Retinal pigment epithelial cell (primary cell): ENCODE measurements at regions not wholly inside any gene's neighbourhood (a gene's known extent, or its start where the extent isn't known, plus 50 kb on each side); places are given as distances from the start of the nearest gene placed in this dataset.

Experiments used
- DNase-seq: peaks from one replicate; pipeline ENCODE4 v3.0.0-alpha.2; 2010; ENCODE audit warnings: low read depth
- H3K4me3 ChIP-seq: 2 replicates; pipeline ENCODE4 v1.5.1; 2011; ENCODE audit warnings: mild to moderate bottlenecking, low read length, control low read depth, moderate library complexity
- TF ChIP-seq, protein P1 (sequence below): conservative IDR thresholded peaks from 2 replicates; pipeline ENCODE4 v1.5.1; 2011; ENCODE audit warnings: low read depth, low read length, control low read depth, inconsistent platforms

- no peak overlapping the region for H3K4me3 ChIP-seq
- no peak for DNase-seq
- TF ChIP-seq, protein P1, sequence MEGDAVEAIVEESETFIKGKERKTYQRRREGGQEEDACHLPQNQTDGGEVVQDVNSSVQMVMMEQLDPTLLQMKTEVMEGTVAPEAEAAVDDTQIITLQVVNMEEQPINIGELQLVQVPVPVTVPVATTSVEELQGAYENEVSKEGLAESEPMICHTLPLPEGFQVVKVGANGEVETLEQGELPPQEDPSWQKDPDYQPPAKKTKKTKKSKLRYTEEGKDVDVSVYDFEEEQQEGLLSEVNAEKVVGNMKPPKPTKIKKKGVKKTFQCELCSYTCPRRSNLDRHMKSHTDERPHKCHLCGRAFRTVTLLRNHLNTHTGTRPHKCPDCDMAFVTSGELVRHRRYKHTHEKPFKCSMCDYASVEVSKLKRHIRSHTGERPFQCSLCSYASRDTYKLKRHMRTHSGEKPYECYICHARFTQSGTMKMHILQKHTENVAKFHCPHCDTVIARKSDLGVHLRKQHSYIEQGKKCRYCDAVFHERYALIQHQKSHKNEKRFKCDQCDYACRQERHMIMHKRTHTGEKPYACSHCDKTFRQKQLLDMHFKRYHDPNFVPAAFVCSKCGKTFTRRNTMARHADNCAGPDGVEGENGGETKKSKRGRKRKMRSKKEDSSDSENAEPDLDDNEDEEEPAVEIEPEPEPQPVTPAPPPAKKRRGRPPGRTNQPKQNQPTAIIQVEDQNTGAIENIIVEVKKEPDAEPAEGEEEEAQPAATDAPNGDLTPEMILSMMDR, result no peak
Observed at GRCh38 chr5:18158166-18158565, 523.9 kb downstream of the TAF11L14 start.

GRCh38 chr5:18159331-18159730 lies 525.1 kb downstream of the TAF11L14 start:
- no peak for DNase-seq
- H3K4me3 ChIP-seq, result no peak overlapping the region
- TF ChIP-seq, protein P1, result no peak

GRCh38 chr5:18171684-18172083 lies 537.4 kb downstream of the TAF11L14 start:
- no peak overlapping the region for H3K4me3 ChIP-seq
- no peak for DNase-seq
- TF ChIP-seq, protein P1, result no peak

DNA sequence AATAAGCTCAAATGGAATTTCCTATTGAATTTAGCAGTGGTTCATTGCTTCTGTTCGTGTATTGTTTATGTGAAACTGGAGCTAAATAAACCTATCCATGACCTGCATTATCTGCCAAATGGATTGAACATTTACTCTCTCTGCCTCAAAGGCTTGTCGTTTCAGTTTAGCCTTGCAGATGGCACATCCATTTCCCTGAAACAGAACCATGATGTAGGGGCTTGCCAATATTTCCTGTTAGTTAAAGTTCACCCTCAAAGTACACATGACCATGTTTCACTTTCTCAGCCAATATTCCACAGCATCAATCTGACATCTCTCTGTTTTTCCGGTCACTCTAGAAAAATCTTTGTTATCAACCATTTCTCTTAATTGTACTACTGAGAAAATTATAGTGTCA lies 545.3 kb downstream of the TAF11L14 start:
- TF ChIP-seq, protein P1, result no peak
- DNase-seq, result no peak
- no peak overlapping the region for H3K4me3 ChIP-seq

- TF ChIP-seq, protein P1, result no peak
- DNase-seq, result no peak
- no peak overlapping the region for H3K4me3 ChIP-seq
Observed at GRCh38 chr5:18181575-18181974, 547.3 kb downstream of the TAF11L14 start.

GRCh38 chr5:18195910-18196309 lies 561.6 kb downstream of the TAF11L14 start:
- DNase-seq, result no peak
- TF ChIP-seq, protein P1, result no peak
- no peak overlapping the region for H3K4me3 ChIP-seq

DNA sequence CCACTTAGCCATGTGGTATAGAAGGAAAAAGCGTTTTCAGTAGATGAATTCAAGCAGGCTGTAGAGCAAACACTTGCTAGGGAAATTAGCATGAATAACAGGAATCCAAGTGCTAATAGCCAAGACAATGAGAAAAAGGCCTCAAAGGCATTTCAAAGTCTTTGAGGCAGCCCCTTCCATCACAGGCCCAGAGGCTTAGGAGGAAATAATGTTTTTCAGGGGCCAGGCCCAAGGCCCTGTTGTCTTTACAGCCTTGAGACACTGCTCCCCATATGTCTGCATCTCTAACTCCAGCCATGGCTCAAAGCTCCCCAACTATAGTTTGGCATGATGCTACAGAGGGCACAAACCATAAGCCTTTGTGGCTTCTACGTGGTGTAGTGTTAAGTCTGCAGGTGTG lies 563.5 kb downstream of the TAF11L14 start:
- TF ChIP-seq, protein P1, result no peak
- no peak for DNase-seq
- no peak overlapping the region for H3K4me3 ChIP-seq
